NB4 (cell line): ENCODE measurements at regions not wholly inside any gene's neighbourhood (a gene's known extent, or its start where the extent isn't known, plus 50 kb on each side); places are given as distances from the start of the nearest gene placed in this dataset.

Experiments
- DNase-seq: peaks from one replicate; pipeline ENCODE4 v3.0.0; 2010; ENCODE audit warnings: low read depth
- H3K4me3 ChIP-seq: one replicate; pipeline ENCODE4 v1.5.1; 2011; ENCODE audit warnings: mild to moderate bottlenecking, low read depth, low read length, moderate library complexity
- MYC ChIP-seq: IDR thresholded peaks from 2 replicates; pipeline ENCODE4 v1.6.1; 2011; ENCODE audit warnings: low read depth, low read length
- POLR2A ChIP-seq: IDR thresholded peaks from 2 replicates; pipeline ENCODE4 v1.6.1; 2011; ENCODE audit warnings: mild to moderate bottlenecking; ENCODE audit not compliant: insufficient read length; ENCODE audit errors: extremely low read depth
- TF ChIP-seq, protein P1 (sequence below): IDR thresholded peaks from one replicate; pipeline ENCODE4 v1.5.1; 2012; ENCODE audit warnings: low read depth, low read length
- TF ChIP-seq, protein P2 (sequence below): IDR thresholded peaks from 2 replicates; pipeline ENCODE4 v1.6.1; 2011; ENCODE audit warnings: low read depth, low read length

- no peak for TF ChIP-seq MYC
- TF ChIP-seq, protein P1, sequence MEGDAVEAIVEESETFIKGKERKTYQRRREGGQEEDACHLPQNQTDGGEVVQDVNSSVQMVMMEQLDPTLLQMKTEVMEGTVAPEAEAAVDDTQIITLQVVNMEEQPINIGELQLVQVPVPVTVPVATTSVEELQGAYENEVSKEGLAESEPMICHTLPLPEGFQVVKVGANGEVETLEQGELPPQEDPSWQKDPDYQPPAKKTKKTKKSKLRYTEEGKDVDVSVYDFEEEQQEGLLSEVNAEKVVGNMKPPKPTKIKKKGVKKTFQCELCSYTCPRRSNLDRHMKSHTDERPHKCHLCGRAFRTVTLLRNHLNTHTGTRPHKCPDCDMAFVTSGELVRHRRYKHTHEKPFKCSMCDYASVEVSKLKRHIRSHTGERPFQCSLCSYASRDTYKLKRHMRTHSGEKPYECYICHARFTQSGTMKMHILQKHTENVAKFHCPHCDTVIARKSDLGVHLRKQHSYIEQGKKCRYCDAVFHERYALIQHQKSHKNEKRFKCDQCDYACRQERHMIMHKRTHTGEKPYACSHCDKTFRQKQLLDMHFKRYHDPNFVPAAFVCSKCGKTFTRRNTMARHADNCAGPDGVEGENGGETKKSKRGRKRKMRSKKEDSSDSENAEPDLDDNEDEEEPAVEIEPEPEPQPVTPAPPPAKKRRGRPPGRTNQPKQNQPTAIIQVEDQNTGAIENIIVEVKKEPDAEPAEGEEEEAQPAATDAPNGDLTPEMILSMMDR: no peak
- DNase-seq: no peak
- no peak overlapping the region for H3K4me3 ChIP-seq
Measured at GRCh38 chr4:14277505-14277904, 650.0 kb upstream of the BOD1L1 start.

DNA sequence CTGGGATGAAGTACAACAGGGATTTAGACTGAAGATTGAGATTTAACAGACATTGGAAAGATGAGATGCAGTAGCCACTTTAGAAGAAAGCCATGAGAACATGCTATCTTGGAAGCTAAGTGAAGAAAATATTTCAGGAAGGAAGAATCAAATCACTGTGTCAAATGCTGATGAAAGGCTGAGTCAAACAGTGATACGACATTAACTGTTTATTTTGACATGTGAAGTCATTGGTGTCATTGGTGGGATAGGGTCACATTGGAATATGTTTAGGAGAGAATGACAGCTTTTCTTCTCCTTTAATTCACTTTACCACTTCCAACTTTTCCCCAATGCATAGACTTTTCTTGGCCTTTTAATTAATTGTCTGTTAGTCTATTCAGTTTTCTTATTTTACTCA lies 653.0 kb upstream of the BOD1L1 start:
- TF ChIP-seq, protein P2, sequence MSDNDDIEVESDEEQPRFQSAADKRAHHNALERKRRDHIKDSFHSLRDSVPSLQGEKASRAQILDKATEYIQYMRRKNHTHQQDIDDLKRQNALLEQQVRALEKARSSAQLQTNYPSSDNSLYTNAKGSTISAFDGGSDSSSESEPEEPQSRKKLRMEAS: no peak
- no peak for TF ChIP-seq MYC
- no peak for TF ChIP-seq POLR2A
- TF ChIP-seq, protein P1: no peak
- H3K4me3 ChIP-seq: no peak overlapping the region
- no peak for DNase-seq

DNA sequence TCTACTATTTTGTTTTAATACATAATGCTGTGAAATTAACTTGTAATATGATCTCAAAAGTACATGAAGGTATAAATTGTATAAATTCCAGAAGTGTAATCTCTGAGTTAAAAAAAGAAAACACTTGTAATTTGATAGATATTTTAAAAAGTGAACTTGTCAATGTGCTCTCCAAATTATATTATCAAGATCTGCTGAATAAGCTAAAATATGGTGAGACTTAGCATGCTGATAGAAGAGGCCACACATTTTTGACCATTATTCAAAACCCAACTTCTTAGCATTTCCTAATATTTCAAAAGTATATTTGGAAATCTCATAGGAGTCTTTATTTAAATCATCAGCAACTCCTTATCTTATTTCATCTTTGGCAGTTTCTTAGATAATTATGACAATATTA lies 657.1 kb upstream of the BOD1L1 start:
- no peak for DNase-seq

DNA sequence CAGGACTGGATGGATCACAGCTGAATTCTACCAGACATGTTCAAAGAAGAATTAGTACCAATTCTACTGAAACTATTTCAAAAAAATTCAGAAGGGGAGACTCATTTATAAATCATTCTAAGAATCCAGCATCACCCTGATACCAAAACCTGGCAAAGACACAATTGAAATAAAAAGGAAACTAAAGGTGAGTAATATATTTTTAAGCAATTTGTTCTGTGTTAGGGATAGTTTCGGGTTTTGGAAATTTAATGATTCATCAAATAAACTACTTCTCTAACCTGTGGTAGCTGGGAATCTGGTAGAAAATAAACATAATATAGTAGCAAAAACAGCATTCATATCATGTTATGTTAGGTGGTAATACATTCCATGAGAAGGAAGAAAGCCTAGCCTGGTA lies 662.2 kb upstream of the BOD1L1 start:
- no peak overlapping the region for H3K4me3 ChIP-seq
- DNase-seq: no peak
- TF ChIP-seq, protein P1: no peak
- TF ChIP-seq MYC (no peak), POLR2A (no peak)
- TF ChIP-seq, protein P2: no peak

More for the DNA sequence above, 657.1 kb upstream of the BOD1L1 start:
- TF ChIP-seq POLR2A (no peak), MYC (no peak)
- TF ChIP-seq, protein P2: no peak
- TF ChIP-seq, protein P1: no peak
- H3K4me3 ChIP-seq: no peak overlapping the region

DNA sequence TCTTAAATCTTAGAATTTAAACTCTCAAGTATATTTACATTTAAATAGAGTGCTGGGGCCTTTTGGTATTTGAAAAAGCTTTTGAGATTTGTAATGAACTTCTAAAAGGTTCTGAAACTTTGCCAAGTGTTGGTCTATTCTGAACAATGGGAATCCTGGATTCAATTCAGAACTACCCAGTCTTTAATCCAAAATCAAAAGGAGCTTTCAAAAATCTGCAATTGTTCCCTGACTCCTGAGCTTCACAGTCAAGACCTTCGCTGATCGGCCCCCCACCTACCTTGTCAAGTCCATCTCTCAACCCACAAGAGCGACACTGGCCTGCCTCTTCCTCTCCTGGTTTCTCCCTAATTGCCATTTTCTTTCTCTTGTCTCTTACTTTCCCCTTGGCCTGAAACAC lies 666.1 kb upstream of the BOD1L1 start:
- no peak for DNase-seq
- H3K4me3 ChIP-seq: no peak overlapping the region
- TF ChIP-seq, protein P1: no peak
- TF ChIP-seq, protein P2: no peak
- no peak for TF ChIP-seq POLR2A
- no peak for TF ChIP-seq MYC

DNA sequence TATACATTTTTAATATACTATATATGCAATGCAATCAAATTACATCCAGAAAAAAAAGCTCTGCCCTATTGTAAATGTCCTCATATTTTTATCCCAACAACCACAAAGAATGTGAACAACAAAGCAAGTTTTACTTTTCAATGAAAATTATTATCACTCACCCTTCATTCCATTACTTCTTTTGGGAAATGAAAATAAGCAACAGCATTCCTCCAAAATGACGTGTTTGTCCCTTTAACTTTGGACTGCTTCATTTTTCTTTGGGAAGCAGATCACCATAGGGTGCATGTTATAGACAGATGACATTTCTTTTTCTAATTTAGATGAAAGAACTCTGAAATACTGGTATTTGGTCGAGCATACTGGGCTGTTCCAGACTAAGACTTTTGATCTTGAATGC lies 667.1 kb upstream of the BOD1L1 start:
- TF ChIP-seq, protein P1: no peak
- TF ChIP-seq, protein P2: no peak
- no peak for TF ChIP-seq MYC
- TF ChIP-seq POLR2A: no peak
- H3K4me3 ChIP-seq: no peak overlapping the region
- no peak for DNase-seq
